ENCODE measurements at regions not wholly inside any gene's neighbourhood (a gene's known extent, or its start where the extent isn't known, plus 50 kb on each side); places are given as distances from the start of the nearest gene placed in this dataset.

- no peak for DNase-seq (ENCODE audit: low read depth, low spot score)
These were observed 326.1 kb upstream of the CAMK1G start for GRCh38 chr1:209257454-209257853.

- no peak for DNase-seq (ENCODE audit: low read depth, low spot score)
These were observed 323.4 kb upstream of the CAMK1G start for GRCh38 chr1:209260136-209260535.

GRCh38 chr1:209262631-209263030, 320.9 kb upstream of the CAMK1G start:
- DNase-seq (ENCODE audit: low read depth, low spot score), result no peak

- no peak for DNase-seq (ENCODE audit: low read depth, low spot score)
These were observed 318.2 kb upstream of the CAMK1G start for GRCh38 chr1:209265301-209265700.

- no peak for DNase-seq (ENCODE audit: low read depth, low spot score)
These were observed 316.8 kb upstream of the CAMK1G start for GRCh38 chr1:209266590-209267205.

GRCh38 chr1:209267968-209268367, 315.5 kb upstream of the CAMK1G start:
- DNase-seq (ENCODE audit: low read depth, low spot score), result no peak

- no peak for DNase-seq (ENCODE audit: low read depth, low spot score)
These were observed 315.0 kb upstream of the CAMK1G start for GRCh38 chr1:209268479-209268878.

- DNase-seq (ENCODE audit: low read depth, low spot score), result no peak
These were observed 307.2 kb upstream of the CAMK1G start for GRCh38 chr1:209276321-209276720.

- DNase-seq (ENCODE audit: low read depth, low spot score), result no peak
These were observed 305.9 kb upstream of the CAMK1G start for GRCh38 chr1:209277662-209278061.

- DNase-seq (ENCODE audit: low read depth, low spot score), result no peak
These were observed 291.8 kb upstream of the CAMK1G start for GRCh38 chr1:209291715-209292114.

- DNase-seq (ENCODE audit: low read depth, low spot score), result no peak
These were observed 280.5 kb upstream of the CAMK1G start for GRCh38 chr1:209302779-209303568.

- no peak for DNase-seq (ENCODE audit: low read depth, low spot score)
These were observed 279.3 kb upstream of the CAMK1G start for GRCh38 chr1:209304166-209304565.

- DNase-seq (ENCODE audit: low read depth, low spot score), result no peak
These were observed 278.1 kb upstream of the CAMK1G start for GRCh38 chr1:209305221-209305954.

- no peak for DNase-seq (ENCODE audit: low read depth, low spot score)
These were observed 275.7 kb upstream of the CAMK1G start for GRCh38 chr1:209307846-209308245.

GRCh38 chr1:209309198-209309597, 274.3 kb upstream of the CAMK1G start:
- no peak for DNase-seq (ENCODE audit: low read depth, low spot score)

GRCh38 chr1:209311770-209312169, 271.7 kb upstream of the CAMK1G start:
- DNase-seq (ENCODE audit: low read depth, low spot score), result no peak

- DNase-seq (ENCODE audit: low read depth, low spot score), result no peak
These were observed 266.6 kb upstream of the CAMK1G start for GRCh38 chr1:209316929-209317328.

GRCh38 chr1:209318181-209319056, 265.1 kb upstream of the CAMK1G start:
- DNase-seq (ENCODE audit: low read depth, low spot score), result no peak

GRCh38 chr1:209319057-209319432, 264.5 kb upstream of the CAMK1G start:
- DNase-seq (ENCODE audit: low read depth, low spot score), result no peak

- no peak for DNase-seq (ENCODE audit: low read depth, low spot score)
These were observed 264.0 kb upstream of the CAMK1G start for GRCh38 chr1:209319549-209319948.

- no peak for DNase-seq (ENCODE audit: low read depth, low spot score)
These were observed 259.8 kb upstream of the CAMK1G start for GRCh38 chr1:209323743-209324142.

Measured in smooth muscle cell of the brain vasculature (primary cell).